Heart left ventricle (tissue), 13 donors: ENCODE measurements at regions not wholly inside any gene's neighbourhood (a gene's known extent, or its start where the extent isn't known, plus 50 kb on each side); places are given as distances from the start of the nearest gene placed in this dataset.

Source experiments
- CTCF ChIP-seq, 12 donors: fragments of 200-600 bp; sonication (generic) in 4 of 12; IDR thresholded peaks; one replicate each; pipeline versions ENCODE4 v1.5.0 to v1.8.0; 2018 to 2022; ENCODE audit warnings: antibody characterized with exemption in 12 of 12, mild to moderate bottlenecking in 5 of 12
- POLR2A ChIP-seq, 2 donors: fragments of 450-650 bp; IDR thresholded peaks; one replicate each; pipeline ENCODE4 v1.6.1; 2017; ENCODE audit warnings: antibody characterized with exemption in 2 of 2, mild to moderate bottlenecking in 2 of 2, moderate library complexity in 2 of 2
- donor health status: ischemic (EF 13 %, LVEDD 7.1; RV severe dilation, severe dysfunction).
- donor health status: DM: no; HTN: yes; CAD: no.
- donor health status: DM: no; HTN: no; CAD: no.
- donor health status: ischemic (EF 25% LVEDD 6.9; RV normal size, moderate dysfunction).
- donor health status: ischemic (EF 25% LVEDD 5.7; RV mildly dilated, moderate dysfunction).
- donor health status: ischemic (EF 35%, LVEDD 5.7; RV mildly dilated, moderate dysfunction).
- donor health status: nonischemic (EF 11% LVEDD 7.7; RV severe dilation, severe dysfunction).
- donor health status: DM: yes; HTN: yes; CAD: no.
- donor health status: PGD.
- donor health status: ischemic (EF 29% LVEDD 5.4; RV normal size, mild dysfunction).
- donor health status: nonischemic (EF 23%, LVEDD 6.1; RV moderate dilation, normal function).

GRCh38 chr6:11908436-11909105 lies 103.5 kb upstream of the HIVEP1 start:
- TF ChIP-seq CTCF (IDR thresholded peaks at IDR 0.05): no peak
- TF ChIP-seq POLR2A (IDR thresholded peaks at IDR 0.05): no peak
